ENCODE measurements at regions not wholly inside any gene's neighbourhood (a gene's known extent, or its start where the extent isn't known, plus 50 kb on each side); places are given as distances from the start of the nearest gene placed in this dataset.

GRCh38 chr10:126722726-126723125 is 52.2 kb upstream of the C10orf90 start:
- Mint-ChIP-seq H3K27me3 (no peaks in the 10 kb centered on the region), H3K36me3 (no peaks in the 10 kb centered on the region), H3K4me3 (no peak overlapping the region), H3K27ac (no peak overlapping the region), H3K9me3 (peaks cover 0 to 10% (median 3%) of the 10 kb centered on the region in 3 donors), H3K4me1 (no peaks in the 10 kb centered on the region)
- ChIA-PET POLR2A (no interaction called here), CTCF (no interaction called here)
- Histone ChIP-seq H3K27me3 (replicated peaks in 1 of 2; ENCODE audit: control insufficient read depth in 2 of 2, extremely low read depth in 1 of 2, insufficient read depth in 2 of 2, low read length in 1 of 2) (no peaks in the 10 kb centered on the region), H3K27ac (ENCODE audit: low read length) (no peak overlapping the region), H3K4me3 (ENCODE audit: control insufficient read depth in 1 of 2, extremely low read depth in 1 of 2, low read length in 1 of 2) (no peak overlapping the region), H3K36me3 (ENCODE audit: control insufficient read depth in 2 of 2, extremely low read depth in 1 of 2, insufficient read depth in 1 of 2, low read length in 1 of 2) (no peaks in the 10 kb centered on the region), H3K9me3 (no peaks in the 10 kb centered on the region), H3K4me1 (ENCODE audit: control insufficient read depth in 1 of 2, extremely low read depth in 1 of 2, insufficient read depth in 2 of 2, low read length in 2 of 2) (no peaks in the 10 kb centered on the region)
- 74% methylated on average over 4 of the region's 5 CpGs for WGBS (ENCODE audit: insufficient coverage)
- ATAC-seq (replicated peaks in 1 of 4), result no peak
- no peak for DNase-seq

GRCh38 chr10:126723226-126723625 is 52.7 kb upstream of the C10orf90 start:
- 87% methylated on average over 3 of the region's 5 CpGs for WGBS (ENCODE audit: insufficient coverage)
- no peaks in the 10 kb centered on the region for H3K27me3 Mint-ChIP-seq
- Histone ChIP-seq H3K9me3 (no peaks in the 10 kb centered on the region), H3K4me3 (ENCODE audit: control insufficient read depth in 1 of 2, extremely low read depth in 1 of 2, low read length in 1 of 2) (no peak overlapping the region), H3K36me3 (ENCODE audit: control insufficient read depth in 2 of 2, extremely low read depth in 1 of 2, insufficient read depth in 1 of 2, low read length in 1 of 2) (no peaks in the 10 kb centered on the region), H3K4me1 (ENCODE audit: control insufficient read depth in 1 of 2, extremely low read depth in 1 of 2, insufficient read depth in 2 of 2, low read length in 2 of 2) (no peaks in the 10 kb centered on the region), H3K27ac (ENCODE audit: low read length) (no peak overlapping the region), H3K27me3 (replicated peaks in 1 of 2; ENCODE audit: control insufficient read depth in 2 of 2, extremely low read depth in 1 of 2, insufficient read depth in 2 of 2, low read length in 1 of 2) (no peaks in the 10 kb centered on the region)
- peaks cover 0 to 10% (median 0%) of the 10 kb centered on the region in 3 donors for H3K9me3 Mint-ChIP-seq
- no peak overlapping the region for H3K4me3 Mint-ChIP-seq
- CTCF ChIA-PET, result no interaction called here
- no peak for DNase-seq
- POLR2A ChIA-PET, result no interaction called here
- H3K36me3 Mint-ChIP-seq, result no peaks in the 10 kb centered on the region
- H3K27ac Mint-ChIP-seq, result no peak overlapping the region
- no peaks in the 10 kb centered on the region for H3K4me1 Mint-ChIP-seq
- ATAC-seq (replicated peaks in 1 of 4), result no peak

GRCh38 chr10:126729314-126729870 is 58.9 kb upstream of the C10orf90 start:
- H3K27me3 Mint-ChIP-seq, result no peaks in the 10 kb centered on the region
- Histone ChIP-seq H3K27ac (ENCODE audit: low read length) (no peak overlapping the region), H3K36me3 (ENCODE audit: control insufficient read depth in 2 of 2, extremely low read depth in 1 of 2, insufficient read depth in 1 of 2, low read length in 1 of 2) (no peaks in the 10 kb centered on the region), H3K27me3 (replicated peaks in 1 of 2; ENCODE audit: control insufficient read depth in 2 of 2, extremely low read depth in 1 of 2, insufficient read depth in 2 of 2, low read length in 1 of 2) (no peaks in the 10 kb centered on the region), H3K9me3 (no peaks in the 10 kb centered on the region), H3K4me1 (ENCODE audit: control insufficient read depth in 1 of 2, extremely low read depth in 1 of 2, insufficient read depth in 2 of 2, low read length in 2 of 2) (no peaks in the 10 kb centered on the region), H3K4me3 (ENCODE audit: control insufficient read depth in 1 of 2, extremely low read depth in 1 of 2, low read length in 1 of 2) (no peak overlapping the region)
- WGBS (ENCODE audit: insufficient coverage), result 80% methylated on average over 2 of the region's 6 CpGs
- no peak overlapping the region for H3K4me3 Mint-ChIP-seq
- H3K9me3 Mint-ChIP-seq, result no peaks in the 10 kb centered on the region
- POLR2A ChIA-PET, result no interaction called here
- no peaks in the 10 kb centered on the region for H3K36me3 Mint-ChIP-seq
- CTCF ChIA-PET, result no interaction called here
- DNase-seq (no peak), ATAC-seq (replicated peaks in 1 of 4) (no peak)
- H3K27ac Mint-ChIP-seq, result no peak overlapping the region
- H3K4me1 Mint-ChIP-seq, result no peaks in the 10 kb centered on the region

- H3K27me3 Mint-ChIP-seq, result no peaks in the 10 kb centered on the region
- no peak overlapping the region for H3K27ac Mint-ChIP-seq
- H3K9me3 Mint-ChIP-seq, result no peaks in the 10 kb centered on the region
- CTCF ChIA-PET, result no interaction called here
- Histone ChIP-seq H3K27me3 (replicated peaks in 1 of 2; ENCODE audit: control insufficient read depth in 2 of 2, extremely low read depth in 1 of 2, insufficient read depth in 2 of 2, low read length in 1 of 2) (no peaks in the 10 kb centered on the region), H3K36me3 (ENCODE audit: control insufficient read depth in 2 of 2, extremely low read depth in 1 of 2, insufficient read depth in 1 of 2, low read length in 1 of 2) (no peaks in the 10 kb centered on the region), H3K4me1 (ENCODE audit: control insufficient read depth in 1 of 2, extremely low read depth in 1 of 2, insufficient read depth in 2 of 2, low read length in 2 of 2) (no peaks in the 10 kb centered on the region), H3K27ac (ENCODE audit: low read length) (no peak overlapping the region), H3K4me3 (ENCODE audit: control insufficient read depth in 1 of 2, extremely low read depth in 1 of 2, low read length in 1 of 2) (no peak overlapping the region), H3K9me3 (no peaks in the 10 kb centered on the region)
- H3K4me3 Mint-ChIP-seq, result no peak overlapping the region
- no peak for ATAC-seq (replicated peaks in 1 of 4)
- H3K4me1 Mint-ChIP-seq, result no peaks in the 10 kb centered on the region
- WGBS (ENCODE audit: insufficient coverage), result 88% methylated on average over 1 of the region's 4 CpGs
- DNase-seq, result no peak
- POLR2A ChIA-PET, result no interaction called here
- H3K36me3 Mint-ChIP-seq, result no peaks in the 10 kb centered on the region
These were observed 60.5 kb upstream of the C10orf90 start for GRCh38 chr10:126730856-126731609.

- no peak overlapping the region for H3K27ac Mint-ChIP-seq
These were observed 61.1 kb upstream of the C10orf90 start for GRCh38 chr10:126731610-126731990.

GRCh38 chr10:126732308-126732707 is 61.8 kb upstream of the C10orf90 start:
- Histone ChIP-seq H3K27ac (ENCODE audit: low read length) (no peak overlapping the region), H3K9me3 (no peaks in the 10 kb centered on the region), H3K36me3 (ENCODE audit: control insufficient read depth in 2 of 2, extremely low read depth in 1 of 2, insufficient read depth in 1 of 2, low read length in 1 of 2) (no peaks in the 10 kb centered on the region), H3K4me1 (ENCODE audit: control insufficient read depth in 1 of 2, extremely low read depth in 1 of 2, insufficient read depth in 2 of 2, low read length in 2 of 2) (no peaks in the 10 kb centered on the region), H3K27me3 (replicated peaks in 1 of 2; ENCODE audit: control insufficient read depth in 2 of 2, extremely low read depth in 1 of 2, insufficient read depth in 2 of 2, low read length in 1 of 2) (no peaks in the 10 kb centered on the region), H3K4me3 (ENCODE audit: control insufficient read depth in 1 of 2, extremely low read depth in 1 of 2, low read length in 1 of 2) (no peak overlapping the region)
- WGBS (ENCODE audit: insufficient coverage), result 53% methylated on average over 4 of the region's 5 CpGs
- no peaks in the 10 kb centered on the region for H3K4me1 Mint-ChIP-seq
- H3K4me3 Mint-ChIP-seq, result no peak overlapping the region
- DNase-seq (no peak), ATAC-seq (replicated peaks in 1 of 4) (no peak)
- H3K27ac Mint-ChIP-seq, result no peak overlapping the region
- no peaks in the 10 kb centered on the region for H3K36me3 Mint-ChIP-seq
- H3K27me3 Mint-ChIP-seq, result no peaks in the 10 kb centered on the region
- ChIA-PET POLR2A (no interaction called here), CTCF (no interaction called here)
- H3K9me3 Mint-ChIP-seq, result no peaks in the 10 kb centered on the region

More at GRCh38 chr10:126731610-126731990, 61.1 kb upstream of the C10orf90 start:
- H3K36me3 ChIP-seq (ENCODE audit: control insufficient read depth in 2 of 2, extremely low read depth in 1 of 2, insufficient read depth in 1 of 2, low read length in 1 of 2), result no peaks in the 10 kb centered on the region
- Mint-ChIP-seq H3K36me3 (no peaks in the 10 kb centered on the region), H3K4me3 (no peak overlapping the region), H3K27me3 (no peaks in the 10 kb centered on the region), H3K4me1 (no peaks in the 10 kb centered on the region), H3K9me3 (no peaks in the 10 kb centered on the region)
- no peaks in the 10 kb centered on the region for H3K4me1 ChIP-seq (ENCODE audit: control insufficient read depth in 1 of 2, extremely low read depth in 1 of 2, insufficient read depth in 2 of 2, low read length in 2 of 2)
- no peaks in the 10 kb centered on the region for H3K27me3 ChIP-seq (replicated peaks in 1 of 2; ENCODE audit: control insufficient read depth in 2 of 2, extremely low read depth in 1 of 2, insufficient read depth in 2 of 2, low read length in 1 of 2)
- no peak overlapping the region for H3K4me3 ChIP-seq (ENCODE audit: control insufficient read depth in 1 of 2, extremely low read depth in 1 of 2, low read length in 1 of 2)
- CTCF ChIA-PET, result no interaction called here
- H3K27ac ChIP-seq (ENCODE audit: low read length), result no peak overlapping the region
- DNase-seq (no peak), ATAC-seq (replicated peaks in 1 of 4) (no peak)
- no peaks in the 10 kb centered on the region for H3K9me3 ChIP-seq
- POLR2A ChIA-PET, result no interaction called here

GRCh38 chr10:126732868-126733267 is 62.4 kb upstream of the C10orf90 start:
- WGBS (ENCODE audit: insufficient coverage), result no CpG with 5 or more reads among the region's 5 CpGs
- H3K27ac ChIP-seq (ENCODE audit: low read length), result no peak overlapping the region
- DNase-seq, result no peak
- H3K36me3 Mint-ChIP-seq, result no peaks in the 10 kb centered on the region
- no peaks in the 10 kb centered on the region for H3K9me3 ChIP-seq
- H3K27ac Mint-ChIP-seq, result no peak overlapping the region
- ATAC-seq (replicated peaks in 1 of 4), result no peak
- H3K9me3 Mint-ChIP-seq, result no peaks in the 10 kb centered on the region
- H3K4me3 Mint-ChIP-seq, result no peak overlapping the region
- H3K4me1 Mint-ChIP-seq, result no peaks in the 10 kb centered on the region
- CTCF ChIA-PET, result no interaction called here
- POLR2A ChIA-PET, result no interaction called here
- no peaks in the 10 kb centered on the region for H3K27me3 Mint-ChIP-seq
- no peaks in the 10 kb centered on the region for H3K4me1 ChIP-seq (ENCODE audit: control insufficient read depth in 1 of 2, extremely low read depth in 1 of 2, insufficient read depth in 2 of 2, low read length in 2 of 2)
- no peaks in the 10 kb centered on the region for H3K36me3 ChIP-seq (ENCODE audit: control insufficient read depth in 2 of 2, extremely low read depth in 1 of 2, insufficient read depth in 1 of 2, low read length in 1 of 2)
- no peaks in the 10 kb centered on the region for H3K27me3 ChIP-seq (replicated peaks in 1 of 2; ENCODE audit: control insufficient read depth in 2 of 2, extremely low read depth in 1 of 2, insufficient read depth in 2 of 2, low read length in 1 of 2)
- H3K4me3 ChIP-seq (ENCODE audit: control insufficient read depth in 1 of 2, extremely low read depth in 1 of 2, low read length in 1 of 2), result no peak overlapping the region
